GM23338 (cell line): ENCODE measurements at regions not wholly inside any gene's neighbourhood (a gene's known extent, or its start where the extent isn't known, plus 50 kb on each side); places are given as distances from the start of the nearest gene placed in this dataset.

ENCODE experiments used
- ATAC-seq: fragments of 200-7000 bp; cut with Tn5 transposase; 3 replicates; pipeline ENCODE4 v1.9.1; 2020
- DNase-seq: peaks from one replicate; pipeline ENCODE4 v3.0.0-alpha.2; 2015; ENCODE audit warnings: low spot score
- H2AFZ ChIP-seq: fragments of 200-600 bp; sonication (generic); 2 replicates; pipeline ENCODE4 v1.8.0; 2016; ENCODE audit warnings: antibody characterized with exemption, mild to moderate bottlenecking, moderate library complexity
- H3F3A ChIP-seq: fragments of 200-600 bp; sonication (generic); replicated peaks from 2 replicates; pipeline ENCODE4 v1.8.0; 2017; ENCODE audit warnings: antibody characterized with exemption, mixed run types, low read depth
- H3K27ac ChIP-seq: fragments of 200-600 bp; sonication (generic); 2 replicates; pipeline ENCODE4 v1.6.1; 2016; ENCODE audit warnings: low read depth
- H3K27me3 ChIP-seq: fragments of 200-600 bp; sonication (generic); 2 replicates; pipeline ENCODE4 v1.8.0; 2016; ENCODE audit warnings: mild to moderate bottlenecking, mixed run types, moderate library complexity; ENCODE audit not compliant: insufficient read depth
- H3K36me3 ChIP-seq: fragments of 200-600 bp; sonication (generic); 2 replicates; pipeline ENCODE4 v1.8.0; 2016; ENCODE audit warnings: mild to moderate bottlenecking; ENCODE audit not compliant: insufficient read depth
- H3K4me1 ChIP-seq: fragments of 200-600 bp; sonication (generic); 2 replicates; pipeline ENCODE4 v1.8.0; 2016; ENCODE audit warnings: mild to moderate bottlenecking, moderate library complexity; ENCODE audit not compliant: insufficient read depth
- H3K4me2 ChIP-seq: fragments of 200-600 bp; sonication (generic); 2 replicates; pipeline ENCODE4 v1.7.1; 2017; ENCODE audit warnings: mixed run types
- H3K4me3 ChIP-seq: fragments of 200-600 bp; sonication (generic); 2 replicates; pipeline ENCODE4 v1.6.1; 2016; ENCODE audit warnings: mixed run types
- H3K79me2 ChIP-seq: fragments of 200-600 bp; sonication (generic); replicated peaks from 2 replicates; pipeline ENCODE4 v1.8.0; 2017; ENCODE audit warnings: mild to moderate bottlenecking; ENCODE audit not compliant: insufficient read depth
- H3K9me2 ChIP-seq: fragments of 200-600 bp; sonication (generic); 2 replicates; pipeline ENCODE4 v1.8.0; 2017; ENCODE audit not compliant: insufficient read depth
- H4K20me1 ChIP-seq: fragments of 200-600 bp; sonication (generic); replicated peaks from 2 replicates; pipeline ENCODE4 v1.8.0; 2017; ENCODE audit warnings: mild to moderate bottlenecking; ENCODE audit not compliant: insufficient read depth
- H3K27ac Mint-ChIP-seq: 2 replicates; pipeline ENCODE4 v1.8.0; 2020; ENCODE audit warnings: inconsistent platforms, mild to moderate bottlenecking, moderate library complexity, mixed read lengths
- H3K27me3 Mint-ChIP-seq: 3 replicates; pipeline ENCODE4 v1.8.0; 2022; ENCODE audit warnings: low read depth, mild to moderate bottlenecking, moderate library complexity, mixed read lengths, inconsistent platforms; ENCODE audit not compliant: insufficient read depth, poor library complexity
- H3K36me3 Mint-ChIP-seq: 3 replicates; pipeline ENCODE4 v1.8.0; 2021; ENCODE audit warnings: low read depth, mild to moderate bottlenecking, inconsistent platforms, moderate library complexity, mixed read lengths
- H3K4me1 Mint-ChIP-seq: 3 replicates; pipeline ENCODE4 v1.8.0; 2020; ENCODE audit warnings: mild to moderate bottlenecking, inconsistent platforms, mixed read lengths
- H3K4me3 Mint-ChIP-seq: 3 replicates; pipeline ENCODE4 v1.8.0; 2021; ENCODE audit warnings: moderate library complexity, mild to moderate bottlenecking, inconsistent platforms, mixed read lengths
- H3K9me3 Mint-ChIP-seq: 3 replicates; pipeline ENCODE4 v1.8.0; 2020; ENCODE audit warnings: moderate library complexity, mild to moderate bottlenecking, inconsistent platforms, mixed read lengths
- CREB1 ChIP-seq: fragments of 250-450 bp; sonication (Bioruptor Pico); IDR thresholded peaks from 2 replicates; pipeline ENCODE4 v1.5.0; 2020; ENCODE audit warnings: low read depth, mild to moderate bottlenecking, moderate library complexity
- EZH2 ChIP-seq: fragments of 200-600 bp; sonication (generic); IDR thresholded peaks from one replicate; pipeline ENCODE4 v1.8.0; 2017; ENCODE audit warnings: antibody characterized with exemption, mild to moderate bottlenecking, low read depth; ENCODE audit not compliant: unreplicated experiment
- EZH2phosphoT487 ChIP-seq: fragments of 200-600 bp; sonication (generic); IDR thresholded peaks from one replicate; pipeline ENCODE4 v1.8.1; 2018; ENCODE audit warnings: antibody characterized with exemption; ENCODE audit not compliant: unreplicated experiment
- NANOG ChIP-seq: IDR thresholded peaks from 2 replicates; pipeline ENCODE4 v1.6.1; 2016; ENCODE audit warnings: antibody characterized with exemption, borderline replicate concordance
- POLR2AphosphoS5 ChIP-seq: IDR thresholded peaks from 2 replicates; pipeline ENCODE4 v1.6.1; 2016; ENCODE audit warnings: antibody characterized with exemption, low read depth
- REST ChIP-seq: IDR thresholded peaks from one replicate; pipeline ENCODE4 v1.6.1; 2018; ENCODE audit warnings: antibody characterized with exemption; ENCODE audit not compliant: unreplicated experiment
- STAT1 ChIP-seq: IDR thresholded peaks from one replicate; pipeline ENCODE4 v1.6.1; 2016; ENCODE audit warnings: antibody characterized with exemption; ENCODE audit not compliant: unreplicated experiment
- ZNF462 ChIP-seq: fragments of 250-450 bp; sonication (Bioruptor Pico); IDR thresholded peaks from 2 replicates; pipeline ENCODE4 v1.5.0; 2020; ENCODE audit warnings: mild to moderate bottlenecking, moderate library complexity

GRCh38 chr10:61609701-61610100, 53.0 kb upstream of the CABCOCO1 start:
- TF ChIP-seq POLR2AphosphoS5 (no peak), REST (no peak), STAT1 (no peak), CREB1 (no peak), NANOG (no peak), EZH2 (no peak)
- Histone ChIP-seq H3K36me3 (no peaks in the 10 kb centered on the region), H3K4me1 (peaks cover 6% of the 10 kb centered on the region; the same call in 1 of the 2 replicates), H3K4me2 (no peak overlapping the region), H3K79me2 (no peaks in the 10 kb centered on the region), H3K4me3 (no peak overlapping the region), H3K27me3 (no peaks in the 10 kb centered on the region), H3F3A (no peaks in the 10 kb centered on the region), H4K20me1 (no peaks in the 10 kb centered on the region), H2AFZ (no peak overlapping the region), H3K9me2 (no peaks in the 10 kb centered on the region), H3K27ac (no peak overlapping the region)
- ATAC-seq, result no peak
- Mint-ChIP-seq H3K27me3 (peaks cover 4% of the 10 kb centered on the region), H3K9me3 (no peaks in the 10 kb centered on the region), H3K27ac (no peak overlapping the region), H3K36me3 (no peaks in the 10 kb centered on the region), H3K4me3 (no peak overlapping the region), H3K4me1 (peaks cover 10% of the 10 kb centered on the region; the same call in 2 of the 3 replicates)
- no peak for DNase-seq

- Mint-ChIP-seq H3K9me3 (no peaks in the 10 kb centered on the region), H3K27me3 (peaks cover 4% of the 10 kb centered on the region), H3K27ac (no peak overlapping the region), H3K4me3 (no peak overlapping the region), H3K36me3 (no peaks in the 10 kb centered on the region), H3K4me1 (peaks cover 15% of the 10 kb centered on the region; the same call in 2 of the 3 replicates)
- ATAC-seq (no peak), DNase-seq (no peak)
- Histone ChIP-seq H3K36me3 (no peaks in the 10 kb centered on the region), H3F3A (no peaks in the 10 kb centered on the region), H3K4me2 (no peak overlapping the region), H3K9me2 (no peaks in the 10 kb centered on the region), H3K4me1 (peaks cover 10% of the 10 kb centered on the region; the same call in 1 of the 2 replicates), H3K4me3 (no peak overlapping the region), H3K79me2 (no peaks in the 10 kb centered on the region), H2AFZ (0 out of 2 replicates have a peak overlapping the region, but pooled peaks have one; percentile 19), H3K27ac (no peak overlapping the region), H4K20me1 (no peaks in the 10 kb centered on the region), H3K27me3 (no peaks in the 10 kb centered on the region)
- no peak for TF ChIP-seq ZNF462 (CRISPR knock-in tag)
- no peak for TF ChIP-seq EZH2phosphoT487
- no peak for TF ChIP-seq REST
Measured at GRCh38 chr10:61608255-61609033, 54.3 kb upstream of the CABCOCO1 start.
